ENCODE measurements at regions not wholly inside any gene's neighbourhood (a gene's known extent, or its start where the extent isn't known, plus 50 kb on each side); places are given as distances from the start of the nearest gene placed in this dataset.
"Not testable (repeated sequence)": the region's sequence is repeated elsewhere in the genome, so short reads cannot be mapped to it uniquely, and the experiment has no call there.

GRCh38 chr3:22743386-22743785 is 459.7 kb upstream of the UBE2E2 start:
- H3K27ac ChIP-seq (ENCODE audit: low read depth, low read length); H3K4me2 ChIP-seq (ENCODE audit: insufficient read depth in 1 of 2, low read depth in 2 of 2, low read length in 2 of 2); H2AFZ ChIP-seq (ENCODE audit: low read length); H2BK5ac ChIP-seq (ENCODE audit: low read depth, low read length); H4K5ac ChIP-seq (ENCODE audit: insufficient read length, low read depth, low read length); H3K79me1 ChIP-seq (ENCODE audit: low read depth, low read length); H3K23me2 ChIP-seq (ENCODE audit: low read depth, low read length); FAIRE-seq; H3K9me3 ChIP-seq (ENCODE audit: insufficient read depth in 2 of 2, low read depth in 1 of 2, low read length in 1 of 2); H4K20me1 ChIP-seq (replicated peaks in 1 of 2; ENCODE audit: control insufficient read depth in 1 of 2, insufficient read depth in 2 of 2, low read length in 2 of 2); H2AK5ac ChIP-seq (ENCODE audit: low read depth, low read length); H3K56ac ChIP-seq (replicated peaks; ENCODE audit: insufficient read length, low read depth, low read length); H3K4me1 ChIP-seq (replicated peaks in 1 of 4; ENCODE audit: control insufficient read depth in 3 of 4, insufficient read depth in 4 of 4, low read length in 3 of 4); H3K4ac ChIP-seq (replicated peaks; ENCODE audit: insufficient read length, low read depth, low read length); H3K27me3 ChIP-seq (replicated peaks in 1 of 4; ENCODE audit: control insufficient read depth in 3 of 4, extremely low read depth in 1 of 4, insufficient read depth in 3 of 4, low read length in 3 of 4); H2BK15ac ChIP-seq (ENCODE audit: low read length); H3K14ac ChIP-seq (ENCODE audit: insufficient read length); H3K79me2 ChIP-seq (ENCODE audit: control insufficient read depth in 1 of 2, insufficient read depth in 2 of 2, low read length in 2 of 2); H4K91ac ChIP-seq (replicated peaks; ENCODE audit: insufficient read length, low read length); H4K8ac ChIP-seq (ENCODE audit: extremely low read depth, insufficient read depth, low read length); H2BK20ac ChIP-seq (ENCODE audit: low read length); H3K23ac ChIP-seq (ENCODE audit: insufficient read length); H2BK120ac ChIP-seq (replicated peaks; ENCODE audit: low read depth, low read length); H3K18ac ChIP-seq (ENCODE audit: extremely low read depth, low read length); H3K9ac ChIP-seq (replicated peaks in 1 of 4; ENCODE audit: extremely low read depth in 1 of 4, low read depth in 3 of 4, low read length in 3 of 4); H3K36me3 ChIP-seq (ENCODE audit: control insufficient read depth in 2 of 4, insufficient read depth in 4 of 4, low read length in 3 of 4); H2BK12ac ChIP-seq (ENCODE audit: low read depth, low read length): not testable (repeated sequence)
- peak overlapping the region in 2 of 4 experiments; percentile 10 to 34; a peak in 2 of 8 replicates for H3K4me3 ChIP-seq (ENCODE audit: extremely low read depth in 1 of 4, insufficient read depth in 2 of 4, low read depth in 3 of 4, low read length in 4 of 4)
- DNase-seq (ENCODE audit: low read depth in 1 of 2, low spot score in 2 of 2): peak in 1 of 2 experiments; percentile 54
- WGBS, 2 experiments (ENCODE audit: extremely low coverage in 1 of 2, insufficient coverage in 1 of 2, insufficient read length in 1 of 2, insufficient replicate concordance in 2 of 2, low coverage in 1 of 2, low lambda C conversion rate in 2 of 2, missing lambda C conversion rate in 1 of 2): 82% methylated on average over 16 of the region's 22 CpGs; no CpG with 5 or more reads in 1 of the 2 experiments
- CTCF ChIA-PET (ENCODE audit: partially characterized antibody): interaction anchor here (1.1 to 1.2 kb wide), 2 partner anchors 12 to 25 kb away, joined by 3 read pairs; no protein-coding TSS in a partner anchor
- POLR2A ChIA-PET (ENCODE audit: partially characterized antibody): interaction anchor here (1.9 kb wide), 1 partner anchor 9 kb away, joined by 4 read pairs; no protein-coding TSS in a partner anchor

Measured in H1 (cell line).